GM12878 (cell line): ENCODE measurements at regions not wholly inside any gene's neighbourhood (a gene's known extent, or its start where the extent isn't known, plus 50 kb on each side); places are given as distances from the start of the nearest gene placed in this dataset.

Experiments
- ATAC-seq: fragments of 200-7000 bp; cut with Tn5 transposase; 3 replicates; pipeline ENCODE4 v1.9.1; 2020; ENCODE audit warnings: mild to moderate bottlenecking, moderate library complexity
- BruUV-seq: library from RNA; stranded (reverse); fragments of 400-500 nt; replicated peaks from 2 replicates; lab custom pipeline; 2021; lab: Mats Ljungman, UMichigan
- CTCF ChIA-PET: fragments of 300-600 bp; sonication (Branson Sonifier 250); formaldehyde crosslinking; extraction: SDS; loops from one replicate; lab custom pipeline; 2021; ENCODE audit warnings: inconsistent platforms; lab: Yijun Ruan, JAX
- POLR2A ChIA-PET: fragments of 350-600 bp; formaldehyde crosslinking; extraction: SDS; loops from one replicate; lab custom pipeline; 2021; ENCODE audit warnings: inconsistent platforms; lab: Charles Lee
- RAD21 ChIA-PET: fragments of 300-600 bp; sonication (Branson Sonifier 250); formaldehyde crosslinking; loops from one replicate; lab custom pipeline; 2023; ENCODE audit warnings: antibody characterized with exemption; ENCODE audit not compliant: unreplicated experiment; lab: Charles Lee
- SMC1A ChIA-PET: fragments of 300-600 bp; sonication (Branson Sonifier 250); formaldehyde crosslinking; loops from one replicate; lab custom pipeline; 2023; ENCODE audit not compliant: unreplicated experiment, uncharacterized antibody; lab: Charles Lee
- DNase-seq: peaks from one replicate; pipeline ENCODE4 v3.0.0-alpha.2; 2011; ENCODE audit warnings: low read depth, low spot score
- FAIRE-seq: peaks from 3 replicates; lab custom pipeline; 2011; peaks lifted over from hg19 to GRCh38; lab: Jason Lieb, UNC
- H2AFZ ChIP-seq: 2 replicates; pipeline ENCODE4 v1.6.0; 2011; ENCODE audit warnings: low read depth, low read length, control low read depth; ENCODE audit not compliant: control insufficient read depth
- H3K27ac ChIP-seq: 2 replicates; pipeline ENCODE4 v1.5.1; 2011; ENCODE audit warnings: control low read depth; ENCODE audit not compliant: control insufficient read depth, insufficient read depth
- H3K27me3 ChIP-seq, 2 experiments: replicated peaks in 1 of 2; 2 replicates each; pipeline versions ENCODE4 v1.6.0 to v1.6.1; 2011; ENCODE audit warnings: low read length in 1 of 2; ENCODE audit not compliant: control insufficient read depth in 2 of 2, insufficient read depth in 2 of 2
- H3K36me3 ChIP-seq, 2 experiments: 2 replicates each; pipeline ENCODE4 v1.5.1; 2011; ENCODE audit warnings: low read length in 1 of 2; ENCODE audit not compliant: control insufficient read depth in 2 of 2, insufficient read depth in 2 of 2
- H3K4me1 ChIP-seq: 2 replicates; pipeline ENCODE4 v1.6.1; 2011; ENCODE audit warnings: mild to moderate bottlenecking, low read length, moderate library complexity, mixed read lengths; ENCODE audit not compliant: control insufficient read depth, insufficient read depth
- H3K4me2 ChIP-seq: 2 replicates; pipeline ENCODE4 v1.6.0; 2011; ENCODE audit warnings: control low read depth; ENCODE audit not compliant: control insufficient read depth, insufficient read depth
- H3K4me3 ChIP-seq: fragments of 200-600 bp; sonication (generic); 2 replicates; pipeline ENCODE4 v1.5.1; 2016
- H3K79me2 ChIP-seq: 2 replicates; pipeline ENCODE4 v1.6.0; 2011; ENCODE audit warnings: low read length; ENCODE audit not compliant: control insufficient read depth, insufficient read depth
- H3K9ac ChIP-seq: 2 replicates; pipeline ENCODE4 v1.8.0; 2011; ENCODE audit warnings: low read length, control low read depth, mixed read lengths; ENCODE audit not compliant: control insufficient read depth, insufficient read depth
- H3K9me3 ChIP-seq: replicated peaks from 3 replicates; pipeline ENCODE4 v1.5.1; 2011; ENCODE audit warnings: mild to moderate bottlenecking, low read length; ENCODE audit not compliant: control insufficient read depth, insufficient read depth
- H4K20me1 ChIP-seq: 2 replicates; pipeline ENCODE4 v1.6.0; 2011; ENCODE audit not compliant: control insufficient read depth, insufficient read depth
- EGR1 ChIP-seq, 2 experiments: IDR thresholded peaks; 1 replicate in 1 of 2; 2 replicates in 1 of 2; pipeline ENCODE4 v1.6.1; 2011 to 2012; ENCODE audit warnings: low read depth in 2 of 2, low read length in 2 of 2, borderline replicate concordance in 1 of 2, mild to moderate bottlenecking in 1 of 2, moderate library complexity in 1 of 2
- ETV6 ChIP-seq, 2 experiments: fragments of 450-650 bp in 1 of 2; IDR thresholded peaks in 1 of 2; conservative IDR thresholded peaks in 1 of 2; 2 replicates each; pipeline ENCODE4 v1.6.1; 2014; ENCODE audit warnings: antibody characterized with exemption in 1 of 2, borderline replicate concordance in 1 of 2, low read depth in 1 of 2, mild to moderate bottlenecking in 1 of 2, moderate library complexity in 1 of 2
- TCF12 ChIP-seq: IDR thresholded peaks from 2 replicates; pipeline ENCODE4 v1.6.1; 2011; ENCODE audit warnings: low read depth, mild to moderate bottlenecking, low read length
- ZBTB4 ChIP-seq: fragments of 450-650 bp; formaldehyde crosslinking; IDR thresholded peaks from 2 replicates; pipeline ENCODE4 v1.4.0; 2022; ENCODE audit warnings: mild to moderate bottlenecking, moderate library complexity
- WGBS: methylation state at CpG from one replicate; pipeline ENCODE4 v1.1.6; 2016; ENCODE audit warnings: low lambda C conversion rate; ENCODE audit not compliant: insufficient replicate concordance, insufficient coverage; ENCODE audit errors: missing lambda C conversion rate; 5-methylcytosine and 5-hydroxymethylcytosine counted together
- in situ Hi-C: fragments of 300-500 bp; cut with MboI; formaldehyde crosslinking; loops from 9 replicates; pipeline ENCODE4 v1.14.3; 2018; ENCODE audit warnings: mixed read lengths
- intact Hi-C: fragments of 100-400 bp; cut with micrococcal nuclease; formaldehyde crosslinking; loops from one replicate; pipeline ENCODE4 v1.14.2; 2022; ENCODE audit not compliant: unreplicated experiment

- BruUV-seq: no TSS peak
- Histone ChIP-seq H3K27ac (no peak overlapping the region), H3K4me3 (no peak overlapping the region), H3K9me3 (no peaks in the 10 kb centered on the region), H2AFZ (no peak overlapping the region), H3K4me1 (no peaks in the 10 kb centered on the region), H3K36me3 (no peaks in the 10 kb centered on the region), H3K9ac (no peak overlapping the region), H4K20me1 (no peaks in the 10 kb centered on the region), H3K4me2 (no peak overlapping the region), H3K27me3 (no peaks in the 10 kb centered on the region; a peak in 1 of 4 replicates), H3K79me2 (no peaks in the 10 kb centered on the region)
- FAIRE-seq: no peak
- ATAC-seq: no peak
- WGBS: 10% methylated on average over 2 of the region's 2 CpGs
- SMC1A ChIA-PET: no interaction called here
- CTCF ChIA-PET: no interaction called here
- DNase-seq: no peak
- in situ Hi-C loops (no loop called here), intact Hi-C loops (no loop called here)
- TF ChIP-seq TCF12 (no peak), EGR1 (IDR thresholded peaks at IDR 0.05; ENCODE audit: borderline replicate concordance in 1 of 2, low read depth in 2 of 2, low read length in 2 of 2) (no peak), ZBTB4 (CRISPR knock-in tag) (no peak), ETV6 (conservative IDR thresholded peaks at IDR 0.05 in 1 of 2, IDR thresholded peaks at IDR 0.05 in 1 of 2; ENCODE audit: borderline replicate concordance in 1 of 2, low read depth in 1 of 2) (no peak)
- POLR2A ChIA-PET: no interaction called here
- RAD21 ChIA-PET: no interaction called here
These were observed 54.5 kb upstream of the SOX13 start for GRCh38 chr1:204018460-204018859.
